Activated naive CD4-positive, alpha-beta T cell treated with anti-CD3 and anti-CD28 coated beads for 36 hours (primary cell): ENCODE measurements at regions not wholly inside any gene's neighbourhood (a gene's known extent, or its start where the extent isn't known, plus 50 kb on each side); places are given as distances from the start of the nearest gene placed in this dataset.
"Not testable (repeated sequence)": the region's sequence is repeated elsewhere in the genome, so short reads cannot be mapped to it uniquely, and the experiment has no call there.

Source experiments
- CTCF ChIA-PET: fragments of 350-600 bp; sonication (Branson Sonifier 250); formaldehyde crosslinking; loops from one replicate; lab custom pipeline; 2021; ENCODE audit warnings: antibody characterized with exemption; lab: Charles Lee
- DNase-seq: peaks from one replicate; pipeline ENCODE4 v3.0.0-alpha.2; 2020
- H3K27ac Mint-ChIP-seq: one replicate; pipeline ENCODE4 v1.8.0; 2021; ENCODE audit warnings: mild to moderate bottlenecking, mixed read lengths
- H3K27me3 Mint-ChIP-seq: one replicate; pipeline ENCODE4 v1.8.0; 2021; ENCODE audit warnings: low read depth, mixed read lengths
- H3K36me3 Mint-ChIP-seq: one replicate; pipeline ENCODE4 v1.8.0; 2021; ENCODE audit warnings: low read depth, mixed read lengths
- H3K4me1 Mint-ChIP-seq: one replicate; pipeline ENCODE4 v1.8.0; 2021; ENCODE audit warnings: low read depth, mixed read lengths
- H3K4me3 Mint-ChIP-seq: one replicate; pipeline ENCODE4 v1.8.0; 2021; ENCODE audit warnings: mild to moderate bottlenecking, moderate library complexity, mixed read lengths
- H3K9me3 Mint-ChIP-seq: one replicate; pipeline ENCODE4 v1.8.0; 2021; ENCODE audit warnings: mixed read lengths
- intact Hi-C: fragments of 100-400 bp; cut with micrococcal nuclease; formaldehyde crosslinking; loops from one replicate; pipeline ENCODE4 v1.15.1; 2023

DNA sequence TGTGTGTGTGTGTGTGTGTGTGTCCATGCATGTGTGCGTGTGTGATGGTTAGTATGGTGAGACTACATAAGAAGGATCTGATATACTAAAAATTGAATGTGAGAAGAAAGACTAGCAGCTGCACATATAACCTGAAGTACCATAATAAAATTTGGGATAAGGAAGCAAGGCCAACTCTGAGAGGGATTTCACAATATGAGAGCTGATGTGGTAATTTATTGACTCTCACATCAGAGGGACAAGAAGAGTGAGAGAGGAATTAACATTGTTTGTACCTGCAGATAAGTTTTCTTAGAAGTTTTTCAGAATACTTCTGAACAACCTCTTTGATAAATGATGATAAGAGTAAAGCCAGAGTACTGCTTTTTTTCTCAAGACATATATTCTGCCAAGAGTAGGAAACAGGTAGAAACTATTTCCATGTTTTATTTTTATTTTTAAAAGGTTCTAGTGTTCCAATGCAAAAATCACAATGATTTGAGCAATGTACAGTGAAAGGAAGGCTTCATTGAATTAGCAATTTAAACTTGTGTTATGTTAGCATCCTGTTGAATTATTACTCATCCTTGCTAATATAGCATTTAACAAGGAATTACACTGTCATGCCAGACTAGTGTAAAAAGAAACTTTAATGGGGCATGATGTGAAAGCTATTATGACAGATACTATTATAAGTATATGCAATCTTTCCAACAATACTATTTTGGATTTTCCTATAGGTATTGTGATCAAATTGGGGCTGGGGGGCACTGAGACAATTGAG is 415.5 kb upstream of the ARPP21 start:
- Mint-ChIP-seq H3K4me3 (no peak overlapping the region), H3K27me3 (no peaks in the 10 kb centered on the region), H3K9me3 (peaks cover 9% of the 10 kb centered on the region), H3K27ac (no peak overlapping the region), H3K36me3 (no peaks in the 10 kb centered on the region), H3K4me1 (no peaks in the 10 kb centered on the region)
- intact Hi-C loops, result no loop called here
- CTCF ChIA-PET, result interaction anchor here (0.6 kb wide), 1 partner anchor 1881 kb away, joined by 4 read pairs; no protein-coding TSS in a partner anchor
- no peak for DNase-seq

GRCh38 chr3:35224565-35225295 is 414.6 kb upstream of the ARPP21 start:
- H3K9me3 Mint-ChIP-seq, result peaks cover 11% of the 10 kb centered on the region
- H3K4me3 Mint-ChIP-seq, result no peak overlapping the region
- H3K4me1 Mint-ChIP-seq, result no peaks in the 10 kb centered on the region
- no peak for DNase-seq
- CTCF ChIA-PET, result no interaction called here
- no peaks in the 10 kb centered on the region for H3K27me3 Mint-ChIP-seq
- H3K27ac Mint-ChIP-seq, result no peak overlapping the region
- intact Hi-C loops, result no loop called here
- no peaks in the 10 kb centered on the region for H3K36me3 Mint-ChIP-seq

- no peak overlapping the region for H3K27ac Mint-ChIP-seq
- DNase-seq, result no peak
- no peak overlapping the region for H3K4me3 Mint-ChIP-seq
- intact Hi-C loops, result no loop called here
- H3K36me3 Mint-ChIP-seq, result no peaks in the 10 kb centered on the region
- H3K27me3 Mint-ChIP-seq, result no peaks in the 10 kb centered on the region
- CTCF ChIA-PET, result no interaction called here
- peaks cover 6% of the 10 kb centered on the region for H3K9me3 Mint-ChIP-seq
- H3K4me1 Mint-ChIP-seq, result no peaks in the 10 kb centered on the region
These were observed 398.1 kb upstream of the ARPP21 start for GRCh38 chr3:35241236-35241635.

DNA sequence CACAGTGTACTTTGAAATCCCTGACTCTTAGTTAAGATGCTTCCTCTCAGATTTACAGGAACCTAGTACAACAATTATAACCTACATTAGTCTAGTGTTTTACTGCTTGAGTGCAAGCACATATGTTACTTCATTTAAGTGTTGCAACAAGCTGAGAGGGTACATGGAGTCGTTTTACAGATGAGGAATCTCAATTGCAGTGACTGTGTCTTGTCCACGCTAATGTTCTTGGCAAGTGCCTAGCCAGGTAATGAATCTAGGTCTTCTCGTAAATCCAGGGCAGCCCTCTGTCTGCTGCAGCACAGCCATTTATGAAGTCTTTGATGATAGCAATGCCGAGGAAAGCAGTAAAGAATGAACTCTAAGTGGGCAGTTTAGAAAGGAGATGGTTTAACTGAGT is 384.4 kb upstream of the ARPP21 start:
- no peak for DNase-seq
- CTCF ChIA-PET, result no interaction called here
- Mint-ChIP-seq H3K4me3 (no peak overlapping the region), H3K27me3 (no peaks in the 10 kb centered on the region), H3K27ac (no peak overlapping the region), H3K9me3 (peaks cover 4% of the 10 kb centered on the region), H3K4me1 (no peaks in the 10 kb centered on the region), H3K36me3 (no peaks in the 10 kb centered on the region)
- intact Hi-C loops, result no loop called here

DNA sequence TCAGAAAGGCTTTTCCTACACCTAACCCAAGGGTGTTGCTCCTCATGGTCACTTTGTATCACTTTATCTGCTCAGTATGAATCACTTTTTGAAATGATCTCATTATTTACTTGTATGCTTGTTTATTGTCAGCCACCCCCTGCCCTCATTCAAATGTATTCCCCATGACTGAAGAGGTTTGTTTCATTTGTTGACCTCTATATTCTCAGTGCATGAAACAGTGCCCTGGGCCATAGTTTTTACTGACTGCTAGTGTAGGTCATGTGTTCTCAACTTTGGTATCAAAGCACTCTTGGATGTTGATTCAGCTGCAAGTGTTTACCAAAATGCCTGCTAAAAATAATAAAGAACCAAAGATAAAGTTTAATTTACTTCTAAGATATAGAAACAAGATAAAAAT is 381.7 kb upstream of the ARPP21 start:
- no peak overlapping the region for H3K27ac Mint-ChIP-seq
- CTCF ChIA-PET, result no interaction called here
- intact Hi-C loops, result no loop called here

DNA sequence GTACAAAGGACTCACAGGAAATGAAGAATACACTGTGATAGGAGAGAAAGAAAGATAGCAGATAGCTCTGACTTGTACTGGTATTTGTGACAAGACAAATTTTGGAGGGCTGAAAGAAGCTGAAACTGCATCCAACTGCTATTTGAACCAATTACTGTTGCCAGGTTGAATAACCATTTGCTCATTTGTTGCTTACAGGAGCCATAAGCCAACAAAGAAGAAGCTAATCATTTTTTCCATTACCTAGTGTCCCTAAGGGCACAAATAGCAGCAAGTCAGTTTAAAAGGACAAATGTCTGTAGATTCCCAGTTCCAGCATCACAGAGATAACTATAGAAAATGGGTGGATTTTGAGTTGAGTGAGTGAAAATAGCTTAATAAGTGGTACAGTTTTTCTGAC is 376.9 kb upstream of the ARPP21 start:
- H3K27ac Mint-ChIP-seq, result no peak overlapping the region
- intact Hi-C loops, result no loop called here
- no peaks in the 10 kb centered on the region for H3K27me3 Mint-ChIP-seq
- CTCF ChIA-PET, result no interaction called here
- peaks cover 1% of the 10 kb centered on the region for H3K9me3 Mint-ChIP-seq
- H3K36me3 Mint-ChIP-seq, result no peaks in the 10 kb centered on the region
- no peak for DNase-seq
- H3K4me1 Mint-ChIP-seq, result no peaks in the 10 kb centered on the region
- no peak overlapping the region for H3K4me3 Mint-ChIP-seq

More for the DNA sequence above, 381.7 kb upstream of the ARPP21 start:
- no peak for DNase-seq
- peaks cover 4% of the 10 kb centered on the region for H3K9me3 Mint-ChIP-seq
- H3K27me3 Mint-ChIP-seq, result no peaks in the 10 kb centered on the region
- H3K36me3 Mint-ChIP-seq, result no peaks in the 10 kb centered on the region
- H3K4me3 Mint-ChIP-seq, result no peak overlapping the region
- H3K4me1 Mint-ChIP-seq, result no peaks in the 10 kb centered on the region

GRCh38 chr3:35263477-35263876 is 375.8 kb upstream of the ARPP21 start:
- no peak overlapping the region for H3K27ac Mint-ChIP-seq
- H3K4me3 Mint-ChIP-seq, result no peak overlapping the region
- H3K36me3 Mint-ChIP-seq, result no peaks in the 10 kb centered on the region
- CTCF ChIA-PET, result no interaction called here
- H3K4me1 Mint-ChIP-seq, result no peaks in the 10 kb centered on the region
- H3K9me3 Mint-ChIP-seq, result peaks cover 1% of the 10 kb centered on the region
- intact Hi-C loops, result no loop called here
- no peak for DNase-seq
- no peaks in the 10 kb centered on the region for H3K27me3 Mint-ChIP-seq

- DNase-seq, H3K4me1 Mint-ChIP-seq, H3K9me3 Mint-ChIP-seq, H3K27me3 Mint-ChIP-seq, CTCF ChIA-PET, H3K36me3 Mint-ChIP-seq, H3K27ac Mint-ChIP-seq, H3K4me3 Mint-ChIP-seq, intact Hi-C loops: not testable (repeated sequence)
These were observed 373.3 kb upstream of the ARPP21 start for GRCh38 chr3:35266065-35266464.

GRCh38 chr3:35275768-35276167 is 363.6 kb upstream of the ARPP21 start:
- no peak for DNase-seq
- intact Hi-C loops, result no loop called here
- Mint-ChIP-seq H3K4me1 (no peaks in the 10 kb centered on the region), H3K9me3 (peaks cover 15% of the 10 kb centered on the region), H3K27me3 (no peaks in the 10 kb centered on the region), H3K27ac (no peak overlapping the region), H3K4me3 (no peak overlapping the region), H3K36me3 (no peaks in the 10 kb centered on the region)
- CTCF ChIA-PET, result no interaction called here

- CTCF ChIA-PET, result no interaction called here
These were observed 362.8 kb upstream of the ARPP21 start for GRCh38 chr3:35276568-35276967.

DNA sequence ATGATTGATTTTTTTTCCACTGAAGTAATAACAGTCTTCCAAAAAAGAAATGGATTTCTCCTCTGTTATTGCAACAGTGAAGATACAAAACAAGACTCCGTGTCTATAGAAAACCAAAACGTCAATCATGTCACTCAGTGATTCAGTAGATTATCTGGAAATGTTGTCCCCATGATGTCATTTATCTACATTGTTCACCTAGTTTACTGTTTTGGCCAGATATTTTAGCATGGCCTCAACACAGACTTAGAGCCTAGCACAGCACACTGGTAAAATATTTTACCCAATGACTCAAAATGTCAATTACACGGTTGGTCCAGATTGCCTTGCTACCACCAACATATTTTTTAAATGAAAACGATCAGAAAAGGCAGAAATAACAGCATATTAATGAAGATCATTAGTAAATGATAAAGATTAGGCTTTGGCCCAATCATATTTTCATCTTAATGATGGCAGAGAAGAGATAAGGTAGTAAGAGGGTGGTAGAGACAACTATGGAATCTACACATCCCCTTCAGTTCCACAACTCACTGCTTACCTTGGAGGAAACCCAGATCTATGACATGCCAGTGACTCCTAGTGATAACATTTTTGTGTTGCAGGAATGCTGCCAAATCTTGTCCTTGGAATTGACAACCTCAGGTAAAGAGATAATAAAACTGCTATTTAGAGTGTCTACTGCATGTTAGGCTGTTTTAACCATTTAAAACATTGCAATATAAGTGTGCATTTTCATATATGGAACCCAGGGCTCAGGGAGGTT is 347.7 kb upstream of the ARPP21 start:
- Mint-ChIP-seq H3K27ac (no peak overlapping the region), H3K36me3 (no peaks in the 10 kb centered on the region), H3K4me3 (no peak overlapping the region), H3K9me3 (peaks cover 7% of the 10 kb centered on the region), H3K4me1 (peaks cover 1% of the 10 kb centered on the region), H3K27me3 (no peaks in the 10 kb centered on the region)
- intact Hi-C loops, result no loop called here
- no peak for DNase-seq
- CTCF ChIA-PET, result no interaction called here

More at GRCh38 chr3:35276568-35276967, 362.8 kb upstream of the ARPP21 start:
- no peak overlapping the region for H3K4me3 Mint-ChIP-seq
- intact Hi-C loops, result no loop called here
- H3K27ac Mint-ChIP-seq, result no peak overlapping the region
- no peaks in the 10 kb centered on the region for H3K36me3 Mint-ChIP-seq
- no peak for DNase-seq
- H3K9me3 Mint-ChIP-seq, result peaks cover 16% of the 10 kb centered on the region
- no peaks in the 10 kb centered on the region for H3K27me3 Mint-ChIP-seq
- H3K4me1 Mint-ChIP-seq, result no peaks in the 10 kb centered on the region

DNA sequence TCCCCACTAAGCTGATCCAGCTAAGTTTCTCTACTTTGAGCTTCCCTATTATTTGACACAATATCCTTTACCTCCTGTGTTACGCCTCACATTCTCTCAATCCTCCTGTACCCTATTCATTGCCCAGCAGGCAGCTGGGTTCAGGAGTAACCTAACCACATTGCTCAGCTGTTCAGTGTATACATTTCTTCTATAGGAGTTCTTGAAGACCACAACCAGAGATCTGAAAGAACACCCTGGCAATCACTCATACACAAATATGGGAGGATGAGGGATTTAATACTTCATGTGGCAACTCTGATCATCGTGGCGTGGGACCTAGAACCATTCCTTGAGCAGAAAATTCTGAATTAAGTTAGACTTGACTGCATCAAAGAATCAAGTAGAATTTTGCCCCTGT is 346.8 kb upstream of the ARPP21 start:
- Mint-ChIP-seq H3K36me3 (no peaks in the 10 kb centered on the region), H3K27ac (no peak overlapping the region), H3K27me3 (no peaks in the 10 kb centered on the region), H3K4me1 (peaks cover 1% of the 10 kb centered on the region), H3K9me3 (peaks cover 8% of the 10 kb centered on the region), H3K4me3 (no peak overlapping the region)
- no peak for DNase-seq
- intact Hi-C loops, result no loop called here
- CTCF ChIA-PET, result no interaction called here
